Activated CD4-positive, alpha-beta T cell treated with anti-CD3 and anti-CD28 coated beads for 1 hour (primary cell): ENCODE measurements at regions not wholly inside any gene's neighbourhood (a gene's known extent, or its start where the extent isn't known, plus 50 kb on each side); places are given as distances from the start of the nearest gene placed in this dataset.
"Not testable (repeated sequence)": the region's sequence is repeated elsewhere in the genome, so short reads cannot be mapped to it uniquely, and the experiment has no call there.

ENCODE experiments used
- DNase-seq: peaks from one replicate; pipeline ENCODE4 v3.0.0-alpha.2; 2020

DNA sequence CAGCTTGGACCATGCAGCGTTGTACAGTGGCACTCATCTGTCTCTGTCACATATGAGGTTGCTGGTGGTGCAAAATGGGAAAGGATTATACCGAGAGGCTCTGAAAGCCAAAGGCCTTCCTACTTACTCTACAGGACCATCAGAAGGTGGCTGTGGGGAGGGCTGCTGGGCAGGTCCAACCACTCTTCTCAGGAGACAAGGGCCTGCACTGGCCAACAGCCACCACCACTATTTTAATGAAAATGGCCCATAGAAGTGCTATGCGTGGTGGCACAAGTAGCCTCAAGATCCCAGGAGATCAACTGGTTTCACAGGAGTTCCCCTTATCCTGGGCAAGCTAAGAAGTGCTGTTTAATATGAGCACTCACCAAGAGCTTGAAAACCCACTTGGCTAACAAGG lies 52.3 kb downstream of the MRPL57 start:
- DNase-seq = no peak

DNA sequence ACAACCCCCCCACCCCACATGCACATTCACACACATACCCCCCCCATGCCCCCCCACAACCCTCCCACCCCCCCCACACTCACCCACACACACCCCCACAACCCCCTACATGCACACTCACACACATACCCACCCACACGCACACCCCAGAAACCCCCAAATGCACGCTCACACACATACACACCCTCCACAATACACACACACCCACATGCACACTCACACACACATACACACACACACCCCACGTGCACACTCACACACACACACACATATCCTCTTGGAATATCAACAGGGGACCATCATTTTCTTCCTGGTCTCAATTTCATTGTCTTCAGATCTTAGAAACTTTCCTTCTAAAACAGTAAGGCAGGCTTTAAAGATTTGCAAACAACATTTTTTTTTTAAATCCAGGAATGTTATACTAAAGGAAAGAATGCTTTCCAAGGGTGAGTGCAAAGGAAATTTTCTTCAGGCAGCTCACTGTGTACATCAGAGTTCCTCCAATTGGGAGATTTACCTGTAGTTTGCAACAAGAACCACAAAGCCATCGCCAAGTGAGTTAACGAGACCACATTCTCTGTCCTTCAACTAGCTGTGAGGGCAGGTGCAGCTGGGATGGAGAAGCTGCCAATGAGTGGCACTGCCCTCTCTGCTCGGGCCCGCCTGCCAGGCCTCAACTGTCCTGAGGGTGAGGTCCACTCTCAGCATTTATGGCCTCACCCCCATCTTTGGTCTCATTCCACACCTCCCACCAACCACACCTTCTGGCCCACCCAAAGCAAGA lies 53.0 kb downstream of the MRPL57 start:
- DNase-seq = no peak

DNA sequence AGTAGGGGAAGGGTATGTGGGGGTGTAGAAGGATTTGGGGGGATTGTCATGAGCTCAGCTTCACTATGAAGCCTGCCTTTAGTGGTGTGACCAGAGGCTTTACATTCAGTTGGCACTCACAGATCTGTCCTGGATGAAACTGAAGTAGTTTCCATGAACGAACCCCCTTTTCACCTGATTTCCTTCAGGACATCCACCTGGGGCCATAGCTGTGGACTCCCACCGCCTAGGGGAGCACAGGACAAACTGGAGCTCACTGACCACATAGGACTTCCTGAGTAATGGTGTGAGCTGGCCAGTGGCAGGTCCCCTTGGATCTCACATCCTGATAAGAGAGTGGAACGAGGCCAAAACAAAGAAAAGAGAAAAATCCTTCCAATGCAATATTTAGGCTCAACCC lies 54.1 kb downstream of the MRPL57 start:
- DNase-seq = no peak

DNA sequence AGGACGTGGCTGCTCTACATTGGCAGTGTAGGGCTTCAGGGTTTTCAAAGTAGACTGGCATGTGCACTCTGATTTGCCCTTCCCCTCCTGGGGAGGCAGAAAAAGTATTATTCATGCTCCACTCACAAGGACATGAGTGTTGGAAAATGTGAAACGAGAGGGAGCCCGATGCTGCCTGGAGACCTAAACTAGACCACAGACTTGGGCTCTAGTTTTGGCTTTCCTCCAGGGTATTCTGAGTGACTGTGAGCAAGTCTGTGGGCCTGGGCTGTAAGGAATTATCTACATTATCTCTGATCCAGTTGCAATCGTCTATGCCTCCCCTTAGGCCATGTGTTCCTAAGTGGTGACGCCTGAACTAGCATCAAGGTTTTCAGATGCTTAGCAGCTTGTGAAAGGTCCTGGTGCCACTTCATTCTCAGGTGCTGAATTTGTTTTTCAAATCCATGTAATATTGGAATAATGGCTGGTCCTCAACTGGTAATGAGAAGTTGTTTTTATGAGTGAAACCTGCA lies 55.0 kb downstream of the MRPL57 start:
- DNase-seq = no peak

DNA sequence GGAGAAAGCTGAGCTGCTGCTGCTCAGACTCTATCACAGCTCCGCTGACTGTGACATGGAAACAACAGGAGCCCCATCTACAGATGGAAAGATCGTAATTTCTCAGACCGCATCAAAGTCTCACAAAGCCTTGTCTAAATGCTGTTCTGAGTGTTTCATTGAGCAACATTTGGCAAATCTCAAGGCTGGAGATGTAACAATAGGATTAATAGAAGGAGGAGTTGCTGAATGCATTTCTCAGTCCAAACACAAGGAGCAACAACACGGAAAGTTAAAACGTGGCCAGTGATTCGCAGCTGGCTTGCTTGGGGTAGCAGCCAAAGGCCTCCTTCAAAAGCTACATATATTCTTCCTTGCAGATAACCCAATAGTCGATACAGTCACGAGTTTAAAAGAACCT lies 55.7 kb downstream of the MRPL57 start:
- DNase-seq = no peak

DNA sequence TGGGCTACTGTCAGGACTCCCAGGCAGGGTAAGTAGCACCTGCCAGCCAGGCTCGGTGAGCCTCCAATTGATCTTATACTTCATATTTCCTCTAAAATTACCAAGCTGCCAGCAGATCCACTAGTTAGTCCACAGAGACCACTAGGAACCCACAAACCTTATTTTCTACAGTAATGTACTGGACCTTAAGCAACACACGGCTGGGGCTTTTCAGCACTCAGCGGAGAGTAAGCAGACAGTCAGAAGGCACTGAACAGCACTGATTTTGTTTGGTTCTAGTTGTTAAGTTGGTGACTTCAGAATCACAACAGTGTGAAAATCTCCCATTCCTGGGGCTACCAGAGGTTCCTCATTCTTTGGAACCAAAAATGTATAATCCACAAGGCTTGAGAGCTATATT lies 56.1 kb downstream of the MRPL57 start:
- no peak for DNase-seq

DNA sequence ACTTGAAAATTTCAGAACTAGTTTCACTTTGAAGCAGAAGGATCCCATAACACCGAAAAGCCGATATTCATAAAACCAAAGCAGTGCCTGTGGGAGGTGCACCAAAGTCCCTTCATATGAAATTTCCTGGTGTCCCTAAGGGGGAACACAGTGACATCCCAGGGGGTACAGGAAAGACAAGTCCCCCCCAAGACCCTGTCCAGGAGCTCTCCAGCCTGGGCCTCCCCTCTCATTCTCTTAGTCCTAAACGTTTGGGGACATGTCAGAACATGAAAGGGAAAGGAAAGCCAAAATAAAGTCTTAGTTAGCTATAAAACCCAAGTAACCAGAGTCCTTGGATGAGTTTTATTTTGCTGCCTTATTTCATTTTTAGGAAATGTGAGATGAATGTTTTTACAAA lies 56.6 kb downstream of the MRPL57 start:
- no peak for DNase-seq

DNA sequence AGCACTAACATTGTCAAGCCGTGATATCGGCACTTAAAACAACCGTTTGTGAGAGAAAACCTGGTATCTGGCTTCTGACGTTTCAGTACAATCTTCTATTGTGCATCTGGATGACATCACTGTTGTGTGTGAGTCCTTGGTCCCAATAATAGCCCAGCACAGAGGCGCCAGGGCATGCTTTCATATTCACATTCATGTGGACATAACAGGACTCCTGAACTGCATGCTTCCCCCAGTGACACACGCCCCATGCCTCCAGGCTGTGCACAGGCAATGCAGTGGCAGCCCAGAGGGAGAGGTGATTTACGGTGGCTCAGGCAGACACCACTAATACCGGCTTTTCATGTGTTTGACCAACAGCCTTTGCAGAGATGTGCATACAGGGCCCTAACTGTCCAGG lies 58.1 kb downstream of the MRPL57 start:
- no peak for DNase-seq

DNA sequence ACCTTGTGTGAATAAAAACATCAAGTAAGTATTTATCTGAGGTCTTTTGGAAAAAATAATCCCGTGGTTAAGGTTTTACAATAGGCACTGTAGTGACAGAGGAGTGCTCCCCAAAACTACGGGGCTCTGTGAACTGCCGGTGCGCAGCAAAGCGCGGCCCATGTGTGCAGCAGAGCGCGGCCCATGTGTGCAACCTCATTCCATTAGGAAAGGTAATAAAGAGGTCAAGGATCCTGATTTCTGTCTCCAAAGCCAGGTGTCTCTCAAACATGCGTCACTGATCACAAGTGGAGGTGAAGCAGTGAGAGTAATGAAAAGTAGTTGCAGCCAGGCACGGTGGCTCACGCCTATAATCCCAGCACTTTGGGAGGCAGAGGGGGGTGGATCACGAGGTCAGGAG lies 58.7 kb downstream of the MRPL57 start:
- no peak for DNase-seq

DNA sequence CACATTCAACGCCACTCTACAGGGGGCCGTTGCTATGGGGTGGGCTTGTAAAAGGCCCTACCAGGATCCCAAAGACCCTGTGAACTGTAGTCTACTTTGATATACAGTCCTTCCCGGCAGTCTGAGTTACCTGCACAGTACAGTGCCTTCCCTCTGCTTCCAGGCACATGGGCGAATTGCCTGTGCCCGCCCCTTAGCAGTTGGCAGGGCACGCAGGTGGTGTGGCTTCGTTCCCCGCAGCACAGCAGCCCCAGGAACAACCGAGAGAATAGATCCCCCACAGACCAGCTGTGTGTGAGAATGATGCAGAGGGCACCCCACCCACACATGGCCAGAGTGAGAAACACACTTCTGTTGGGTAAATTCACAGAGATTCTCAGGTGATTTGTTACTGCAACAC lies 60.6 kb downstream of the MRPL57 start:
- no peak for DNase-seq

DNA sequence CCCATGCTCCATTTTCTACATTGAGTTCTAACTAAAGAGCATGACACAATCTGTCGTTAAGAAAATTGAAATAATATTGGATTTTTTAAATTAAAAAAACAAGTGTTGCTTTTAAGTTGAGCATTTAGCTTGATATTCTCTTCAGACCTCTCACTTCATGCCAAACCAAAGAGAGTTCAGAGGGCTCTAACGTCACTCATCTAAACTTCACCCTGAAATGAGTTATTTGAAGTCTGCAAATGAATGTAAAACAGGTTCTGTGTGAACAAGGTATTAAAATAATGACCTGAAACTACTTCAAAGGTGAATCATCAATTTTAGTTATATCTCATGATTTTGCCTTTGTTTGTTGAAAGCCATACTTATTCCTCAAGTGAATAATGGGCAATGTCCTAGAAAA lies 61.8 kb downstream of the MRPL57 start:
- DNase-seq = no peak

DNA sequence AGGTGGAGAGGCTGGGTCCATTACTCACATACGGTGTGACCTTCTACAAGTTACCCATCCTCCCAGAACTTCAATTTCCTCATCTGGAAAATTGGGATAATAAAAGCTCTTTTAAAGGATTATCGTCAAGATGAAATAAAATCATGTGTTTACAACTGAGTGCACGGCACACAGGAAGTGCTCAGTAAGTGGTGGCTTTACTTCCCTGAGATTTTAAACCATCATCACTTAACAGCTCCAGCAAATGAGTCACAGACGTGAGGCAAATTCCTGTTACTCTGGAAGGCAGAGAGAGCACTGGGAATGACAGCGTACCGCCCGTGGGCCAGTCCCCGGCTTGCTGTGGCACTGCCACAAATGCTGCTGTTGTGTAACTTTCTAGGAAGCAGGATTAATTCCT lies 64.1 kb downstream of the MRPL57 start:
- DNase-seq = no peak

DNA sequence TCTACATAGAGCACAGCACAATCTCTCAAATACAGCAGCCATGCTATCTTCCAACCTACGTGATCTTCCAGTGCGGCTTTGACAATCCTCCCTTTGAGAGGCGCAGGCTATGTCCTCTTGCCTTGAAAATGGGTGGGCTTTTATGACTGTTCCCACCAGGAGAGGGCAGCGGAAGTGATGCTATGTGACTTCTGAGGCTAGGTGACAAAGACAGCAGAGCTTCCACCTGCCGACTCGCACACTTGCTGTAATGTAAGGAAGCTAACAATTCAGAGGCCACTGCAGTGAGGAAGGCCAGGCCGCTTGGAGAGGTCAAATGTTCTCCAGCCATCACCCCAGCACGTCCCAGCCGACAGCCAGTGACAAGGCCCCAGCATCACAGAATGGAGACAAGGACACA lies 65.8 kb downstream of the MRPL57 start:
- no peak for DNase-seq

DNA sequence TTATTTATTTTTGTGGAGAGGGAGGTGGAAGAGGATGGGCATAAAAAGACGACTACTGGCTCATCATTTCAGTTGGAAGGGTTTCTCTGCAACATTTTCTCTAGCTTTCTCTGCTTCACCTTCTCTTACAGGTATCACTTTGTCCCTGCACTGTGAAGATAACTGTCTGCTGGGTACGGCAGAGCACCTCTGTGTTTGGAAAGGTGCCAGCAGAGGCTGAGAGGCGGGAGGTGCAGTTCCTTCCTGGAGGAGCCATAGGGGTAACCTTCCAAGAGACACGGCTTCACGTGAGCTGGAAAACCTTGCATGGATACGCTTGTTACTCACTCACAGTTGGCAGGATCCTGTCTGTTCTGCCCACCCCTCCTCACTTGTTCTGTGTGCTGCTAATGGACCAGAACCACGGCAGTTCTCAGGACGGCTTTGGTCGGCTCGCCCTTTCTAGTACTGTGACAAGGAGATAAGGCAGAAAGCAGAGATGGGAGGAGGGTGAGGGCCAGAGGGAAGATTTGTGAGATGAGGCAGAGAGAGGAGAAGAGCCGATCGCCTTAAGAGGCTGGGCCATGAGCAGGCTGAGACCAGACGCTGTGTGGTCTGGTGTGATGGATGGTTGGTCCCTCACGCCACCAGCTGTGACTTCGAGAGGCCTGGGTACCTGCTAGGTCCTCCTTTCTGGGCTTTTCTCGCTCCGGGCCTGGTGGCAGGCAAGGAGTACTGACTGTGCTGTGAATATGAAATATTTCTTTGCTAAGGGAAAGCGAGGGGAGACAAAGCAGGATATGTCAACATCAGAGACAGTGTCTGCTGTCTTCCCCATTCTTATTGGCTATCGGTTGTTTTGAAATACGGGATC lies 66.8 kb downstream of the MRPL57 start:
- no peak for DNase-seq

DNA sequence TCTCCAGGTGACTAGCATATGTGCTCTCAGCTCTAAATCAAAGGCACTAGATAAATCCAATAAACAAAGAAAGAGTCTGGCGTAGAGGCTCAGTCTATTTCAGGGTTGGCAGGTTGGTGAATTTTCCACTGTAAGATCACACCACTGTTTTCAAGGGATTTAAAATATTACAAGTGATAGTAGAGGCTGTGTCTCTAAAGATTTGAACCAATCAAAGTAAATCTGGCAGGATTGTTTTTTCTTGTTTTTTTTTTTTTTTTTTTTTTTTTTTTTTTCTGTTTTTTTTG lies 67.4 kb downstream of the MRPL57 start:
- not testable (repeated sequence) for DNase-seq

DNA sequence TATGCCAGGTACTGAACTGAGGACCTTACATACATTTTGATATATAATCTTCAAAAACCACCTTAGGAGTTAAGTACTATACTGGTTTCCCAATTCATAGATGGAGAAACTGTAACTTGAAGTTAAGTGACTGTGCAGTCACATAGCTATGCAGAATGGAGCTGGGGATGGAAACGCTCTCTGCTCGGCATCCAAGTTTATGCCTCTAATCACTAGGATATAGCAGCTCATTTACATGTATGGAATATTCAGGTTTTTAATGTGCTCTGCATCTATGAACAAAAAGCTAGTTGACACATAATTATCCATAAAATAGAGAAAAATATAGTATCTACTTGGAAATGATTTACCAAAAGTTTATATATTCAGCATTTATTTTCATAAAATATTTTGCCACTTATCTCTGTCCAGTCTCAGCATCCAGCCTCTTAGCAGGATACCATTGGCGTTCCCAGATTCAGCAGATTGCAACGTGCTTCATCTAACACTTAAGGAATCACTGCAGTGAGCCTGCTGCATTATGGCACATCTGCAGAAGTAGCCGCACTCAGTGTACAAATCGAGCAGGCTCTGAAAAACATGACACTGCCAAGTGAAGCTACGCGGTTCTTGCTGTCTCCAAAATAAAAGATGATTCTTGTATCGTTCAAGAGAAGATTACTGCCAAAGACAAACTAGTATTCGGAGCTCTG lies 70.4 kb downstream of the MRPL57 start:
- DNase-seq = no peak

DNA sequence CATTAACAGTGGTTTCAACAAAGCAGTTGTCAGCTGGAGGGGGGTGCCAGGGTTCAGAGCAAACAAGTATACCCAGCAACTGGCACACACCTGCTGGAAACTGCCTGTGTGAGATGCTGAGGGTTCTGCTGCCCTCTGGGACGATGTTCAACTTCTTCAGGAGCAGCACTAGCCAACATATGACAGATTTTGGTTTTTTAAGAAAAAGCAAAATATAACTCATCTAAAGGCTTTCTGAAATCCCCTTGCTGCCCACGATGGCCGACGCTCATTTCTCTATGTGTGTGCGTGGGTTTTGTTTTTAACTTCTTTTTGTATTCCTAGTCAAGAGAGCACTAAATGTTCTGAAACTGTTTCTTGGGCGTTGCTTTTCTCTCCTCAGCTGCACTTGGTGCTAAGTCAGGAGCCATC lies 79.9 kb downstream of the MRPL57 start:
- DNase-seq = no peak

DNA sequence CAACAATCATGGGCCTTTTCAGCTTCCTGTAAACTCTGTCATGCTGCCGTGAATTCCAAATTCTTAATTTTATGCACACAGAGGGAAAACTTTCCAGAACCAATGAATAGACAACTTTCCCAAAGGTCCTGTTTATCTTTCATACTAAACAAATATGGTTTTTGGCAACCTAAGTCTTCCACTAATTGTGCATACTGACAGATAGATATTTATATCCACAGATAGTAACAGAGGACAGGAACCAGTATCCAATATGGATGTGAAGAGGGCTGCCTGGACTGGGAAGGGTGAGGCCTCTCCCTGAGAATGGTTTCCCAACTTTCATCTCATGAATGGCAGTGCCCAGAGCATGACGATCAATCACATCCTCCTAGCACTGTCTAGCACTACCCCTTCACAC lies 80.4 kb downstream of the MRPL57 start:
- DNase-seq = no peak

DNA sequence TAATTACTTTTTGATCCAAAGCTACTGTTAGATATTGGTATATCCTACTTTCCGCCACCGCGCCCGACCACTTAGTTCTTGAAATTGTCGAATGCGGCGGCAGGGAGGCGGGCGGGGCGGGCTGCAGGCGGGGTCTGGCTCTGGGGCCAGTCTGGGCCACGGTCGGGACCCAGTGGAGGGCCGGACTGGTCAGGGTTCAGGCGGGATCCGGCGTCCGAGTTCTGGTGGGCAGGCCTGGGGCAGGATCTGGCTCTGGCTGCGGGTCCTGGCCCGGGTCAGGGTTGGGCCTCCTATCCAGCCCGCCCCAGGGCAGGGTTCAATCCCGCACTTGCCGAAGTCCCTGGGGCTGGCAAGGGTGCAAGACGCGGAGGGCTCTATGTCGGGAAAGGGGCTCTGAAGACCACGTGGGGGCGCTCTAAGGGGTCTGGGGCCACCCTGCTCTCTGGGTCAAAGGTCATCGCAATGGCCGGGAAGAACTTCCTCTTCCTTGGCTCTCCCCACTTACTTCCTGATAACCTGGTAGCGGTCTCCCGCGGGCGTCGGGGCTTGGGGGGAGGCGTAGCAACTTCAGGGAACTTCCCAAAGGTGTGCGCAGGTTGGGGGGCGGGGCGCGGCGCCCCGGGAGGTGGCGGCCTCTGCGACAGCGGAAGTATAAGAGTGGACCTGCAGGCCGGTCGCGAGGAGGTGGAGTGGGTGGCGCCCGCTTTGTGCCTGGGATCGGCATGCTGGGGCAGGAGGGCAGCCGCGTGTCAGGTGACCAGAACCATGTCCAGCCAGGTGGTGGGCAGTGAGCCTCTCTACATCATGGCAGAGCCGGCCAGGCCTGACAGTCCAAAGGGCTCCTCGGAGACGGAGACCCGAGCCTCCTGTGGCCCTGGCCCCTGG lies 83.4 kb downstream of the MRPL57 start:
- no peak for DNase-seq

DNA sequence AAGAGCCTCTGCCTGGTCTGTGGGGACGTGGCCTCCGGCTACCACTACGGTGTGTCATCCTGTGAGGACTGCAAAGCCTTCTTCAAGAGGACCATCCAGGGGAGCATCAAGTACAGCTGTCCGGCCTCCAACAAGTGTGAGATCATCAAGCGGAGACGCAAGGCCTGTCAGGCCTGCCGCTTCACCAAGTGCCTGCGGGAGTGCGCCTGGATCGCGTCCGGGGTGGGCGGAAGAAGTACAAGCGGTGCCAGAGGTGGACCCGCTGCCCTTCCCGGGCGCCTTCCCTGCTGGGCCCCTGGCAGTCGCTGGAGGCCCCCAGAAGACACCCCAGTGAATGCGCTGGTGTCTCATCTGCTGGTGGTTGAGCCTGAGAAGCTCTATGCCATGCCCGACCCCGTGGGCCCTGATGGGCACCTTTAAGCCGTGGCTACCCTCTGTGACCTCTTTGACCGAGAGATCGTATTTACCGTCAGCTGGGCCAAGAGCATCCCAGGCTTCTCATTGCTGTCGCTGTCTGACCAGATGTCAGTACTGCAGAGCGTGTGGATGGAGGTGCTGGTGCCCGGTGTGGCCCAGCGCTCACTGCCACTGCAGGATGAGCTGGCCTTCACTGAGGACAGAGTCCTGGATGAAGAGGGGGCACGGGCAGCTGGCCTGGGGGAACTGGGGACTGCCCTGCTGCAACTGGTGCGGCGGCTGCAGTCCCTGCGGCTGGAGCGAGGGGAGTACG lies 84.3 kb downstream of the MRPL57 start:
- not testable (repeated sequence) for DNase-seq

DNA sequence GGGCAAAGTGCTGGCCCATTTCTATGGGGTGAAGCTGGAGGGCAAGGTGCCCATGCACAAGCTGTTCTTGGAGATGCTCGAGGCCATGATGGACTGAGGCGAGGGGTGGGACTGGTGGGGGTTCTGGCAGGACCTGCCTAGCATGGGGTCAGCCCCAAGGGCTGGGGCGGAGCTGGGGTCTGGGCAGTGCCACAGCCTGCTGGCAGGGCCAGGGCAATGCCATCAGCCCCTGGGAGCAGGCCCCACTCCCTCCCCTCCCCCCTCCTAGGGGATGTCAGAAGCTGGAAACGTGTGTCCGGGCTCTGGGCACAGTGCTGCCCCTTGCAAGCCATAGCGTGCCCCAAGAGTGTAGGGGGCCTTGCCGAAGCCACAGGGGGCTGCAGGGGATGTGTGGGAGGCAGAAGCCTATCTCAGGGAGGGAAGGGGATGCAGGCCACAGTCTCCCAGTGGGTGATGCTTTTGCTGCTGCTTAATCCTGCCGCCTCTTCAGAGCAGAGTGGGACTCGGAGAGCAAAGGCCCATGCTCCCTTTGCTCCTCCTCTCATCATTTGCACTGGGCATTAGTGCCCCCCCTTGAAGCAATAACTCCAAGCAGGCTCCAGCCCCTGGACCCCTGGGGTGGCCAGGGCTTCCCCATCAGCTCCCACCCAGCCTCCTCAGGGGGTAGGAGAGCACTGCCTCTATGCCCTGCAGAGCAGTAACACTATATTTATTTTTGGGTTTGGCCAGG lies 85.2 kb downstream of the MRPL57 start:
- DNase-seq = not testable (repeated sequence)
